ENCODE measurements at regions not wholly inside any gene's neighbourhood (a gene's known extent, or its start where the extent isn't known, plus 50 kb on each side); places are given as distances from the start of the nearest gene placed in this dataset.

DNA sequence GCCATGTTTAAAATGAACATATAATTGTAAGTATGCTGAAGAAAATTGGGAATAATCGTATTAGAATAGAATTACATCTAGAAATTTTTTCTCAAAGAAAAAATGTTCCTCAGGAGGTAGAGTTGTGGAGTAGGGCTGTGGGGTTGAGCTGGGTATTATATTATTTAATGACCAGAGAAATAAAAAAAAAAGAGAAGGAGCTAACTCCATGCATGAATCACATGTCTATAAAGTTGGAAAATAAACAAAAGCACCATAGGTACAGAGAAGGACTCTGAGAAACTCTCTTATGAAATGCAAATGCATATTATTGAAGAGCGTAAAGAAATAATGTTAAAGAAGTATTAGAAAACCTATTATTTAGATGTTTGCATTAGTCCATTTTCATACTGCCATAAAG, 405.5 kb downstream of the EFNB2 start:
- WGBS, 2 donors (ENCODE audit: extremely low coverage in 2 of 2, insufficient read length in 2 of 2, insufficient replicate concordance in 1 of 2): no CpG with 5 or more reads among the region's 2 CpGs
- Histone ChIP-seq H3K4me1 (ENCODE audit: control insufficient read depth in 2 of 2, insufficient read depth in 1 of 2, low read depth in 1 of 2, low read length in 2 of 2) (no peaks in the 10 kb centered on the region), H3K27ac (replicated peaks; ENCODE audit: low read length) (no peak overlapping the region), H3K9me3 (replicated peaks in 1 of 2; ENCODE audit: control insufficient read depth in 2 of 2, insufficient read depth in 1 of 2, low read depth in 1 of 2, low read length in 2 of 2) (peaks cover 2 to 14% of the 10 kb centered on the region in 2 donors), H2BK5ac (ENCODE audit: low read length) (no peak overlapping the region), H3K27me3 (ENCODE audit: control insufficient read depth in 3 of 3, insufficient read depth in 3 of 3, low read depth in 1 of 3, low read length in 3 of 3) (no peaks in the 10 kb centered on the region), H3K79me1 (ENCODE audit: low read depth, low read length) (no peaks in the 10 kb centered on the region), H4K91ac (ENCODE audit: low read depth, low read length, poor library complexity) (no peak overlapping the region), H2BK15ac (ENCODE audit: low read length) (no peak overlapping the region), H2AK5ac (ENCODE audit: low read depth, low read length) (no peak overlapping the region), H3K4me2 (ENCODE audit: insufficient read depth, low read length, poor library complexity, severe bottlenecking) (no peak overlapping the region), H3K36me3 (replicated peaks in 1 of 2; ENCODE audit: control insufficient read depth in 2 of 2, insufficient read depth in 2 of 2, low read length in 2 of 2) (no peaks in the 10 kb centered on the region), H3K4ac (ENCODE audit: low read length) (no peak overlapping the region), H2BK12ac (ENCODE audit: low read length) (no peak overlapping the region), H2BK120ac (ENCODE audit: low read depth, low read length) (no peak overlapping the region), H3K4me3 (ENCODE audit: low read length in 2 of 2) (no peak overlapping the region), H3K9ac (ENCODE audit: low read depth, low read length, poor library complexity) (no peak overlapping the region), H4K8ac (ENCODE audit: low read depth, low read length) (no peak overlapping the region), H3K23ac (ENCODE audit: low read depth, low read length, poor library complexity) (no peak overlapping the region), H2AFZ (ENCODE audit: low read length) (no peak overlapping the region), H3K18ac (ENCODE audit: low read length) (no peak overlapping the region), H3K14ac (ENCODE audit: low read length) (no peak overlapping the region)
- no peak for DNase-seq (ENCODE audit: low spot score)

DNA sequence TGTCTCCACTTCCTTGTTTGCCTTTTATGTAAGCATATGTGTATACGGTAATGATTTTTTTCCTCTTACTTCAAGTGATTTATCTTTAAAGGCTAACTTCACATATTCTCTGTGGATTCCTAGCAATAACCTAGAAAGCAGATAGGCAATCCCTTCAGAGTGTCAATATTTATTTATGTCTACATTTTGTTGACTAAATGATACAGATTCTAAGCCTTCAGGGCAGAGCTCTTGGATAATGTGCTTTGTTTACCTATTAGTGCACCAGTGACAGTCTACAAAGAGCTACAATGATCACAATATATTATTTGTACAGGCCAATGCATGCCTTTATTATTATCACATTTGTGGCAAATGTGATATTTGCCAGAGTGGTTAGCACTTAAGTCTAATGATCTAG, 406.2 kb downstream of the EFNB2 start:
- peaks cover 2 to 14% of the 10 kb centered on the region in 2 donors for H3K9me3 ChIP-seq (replicated peaks in 1 of 2; ENCODE audit: control insufficient read depth in 2 of 2, insufficient read depth in 1 of 2, low read depth in 1 of 2, low read length in 2 of 2)
- H4K91ac ChIP-seq (ENCODE audit: low read depth, low read length, poor library complexity): no peak overlapping the region
- H3K36me3 ChIP-seq (replicated peaks in 1 of 2; ENCODE audit: control insufficient read depth in 2 of 2, insufficient read depth in 2 of 2, low read length in 2 of 2): no peaks in the 10 kb centered on the region
- H4K8ac ChIP-seq (ENCODE audit: low read depth, low read length): no peak overlapping the region
- H3K18ac ChIP-seq (ENCODE audit: low read length): no peak overlapping the region
- no CpG with 5 or more reads among the region's 1 CpG for WGBS, 2 donors (ENCODE audit: extremely low coverage in 2 of 2, insufficient read length in 2 of 2, insufficient replicate concordance in 1 of 2)
- no peak overlapping the region for H3K9ac ChIP-seq (ENCODE audit: low read depth, low read length, poor library complexity)
- no peak overlapping the region for H2BK12ac ChIP-seq (ENCODE audit: low read length)
- no peak overlapping the region for H2AK5ac ChIP-seq (ENCODE audit: low read depth, low read length)
- no peak overlapping the region for H2AFZ ChIP-seq (ENCODE audit: low read length)
- no peak overlapping the region for H3K23ac ChIP-seq (ENCODE audit: low read depth, low read length, poor library complexity)
- H3K14ac ChIP-seq (ENCODE audit: low read length): no peak overlapping the region
- H3K4me2 ChIP-seq (ENCODE audit: insufficient read depth, low read length, poor library complexity, severe bottlenecking): no peak overlapping the region
- H3K4me3 ChIP-seq (ENCODE audit: low read length in 2 of 2): no peak overlapping the region
- H3K4ac ChIP-seq (ENCODE audit: low read length): no peak overlapping the region
- H3K79me1 ChIP-seq (ENCODE audit: low read depth, low read length): no peaks in the 10 kb centered on the region
- no peaks in the 10 kb centered on the region for H3K27me3 ChIP-seq (ENCODE audit: control insufficient read depth in 3 of 3, insufficient read depth in 3 of 3, low read depth in 1 of 3, low read length in 3 of 3)
- H3K4me1 ChIP-seq (ENCODE audit: control insufficient read depth in 2 of 2, insufficient read depth in 1 of 2, low read depth in 1 of 2, low read length in 2 of 2): no peaks in the 10 kb centered on the region
- no peak overlapping the region for H2BK120ac ChIP-seq (ENCODE audit: low read depth, low read length)
- H2BK15ac ChIP-seq (ENCODE audit: low read length): no peak overlapping the region
- no peak for DNase-seq (ENCODE audit: low spot score)
- no peak overlapping the region for H2BK5ac ChIP-seq (ENCODE audit: low read length)
- no peak overlapping the region for H3K27ac ChIP-seq (replicated peaks; ENCODE audit: low read length)

GRCh38 chr13:106122234-106122633, 413.2 kb downstream of the EFNB2 start:
- no peak overlapping the region for H2BK15ac ChIP-seq (ENCODE audit: low read length)
- H3K4me1 ChIP-seq (ENCODE audit: control insufficient read depth in 2 of 2, insufficient read depth in 1 of 2, low read depth in 1 of 2, low read length in 2 of 2): peaks cover 7 to 15% of the 10 kb centered on the region in 2 donors
- DNase-seq (ENCODE audit: low spot score): no peak
- no peak overlapping the region for H4K91ac ChIP-seq (ENCODE audit: low read depth, low read length, poor library complexity)
- no peak overlapping the region for H3K23ac ChIP-seq (ENCODE audit: low read depth, low read length, poor library complexity)
- no peak overlapping the region for H3K4ac ChIP-seq (ENCODE audit: low read length)
- no peak overlapping the region for H3K18ac ChIP-seq (ENCODE audit: low read length)
- H3K36me3 ChIP-seq (replicated peaks in 1 of 2; ENCODE audit: control insufficient read depth in 2 of 2, insufficient read depth in 2 of 2, low read length in 2 of 2): no peaks in the 10 kb centered on the region
- no peak overlapping the region for H3K14ac ChIP-seq (ENCODE audit: low read length)
- no peaks in the 10 kb centered on the region for H3K9me3 ChIP-seq (replicated peaks in 1 of 2; ENCODE audit: control insufficient read depth in 2 of 2, insufficient read depth in 1 of 2, low read depth in 1 of 2, low read length in 2 of 2)
- H3K27me3 ChIP-seq (ENCODE audit: control insufficient read depth in 3 of 3, insufficient read depth in 3 of 3, low read depth in 1 of 3, low read length in 3 of 3): no peaks in the 10 kb centered on the region
- no peak overlapping the region for H2BK5ac ChIP-seq (ENCODE audit: low read length)
- no peak overlapping the region for H4K8ac ChIP-seq (ENCODE audit: low read depth, low read length)
- no peak overlapping the region for H3K4me3 ChIP-seq (ENCODE audit: low read length in 2 of 2)
- no CpG with 5 or more reads among the region's 4 CpGs for WGBS, 2 donors (ENCODE audit: extremely low coverage in 2 of 2, insufficient read length in 2 of 2, insufficient replicate concordance in 1 of 2)
- no peak overlapping the region for H2BK120ac ChIP-seq (ENCODE audit: low read depth, low read length)
- H2BK12ac ChIP-seq (ENCODE audit: low read length): no peak overlapping the region
- no peak overlapping the region for H3K27ac ChIP-seq (replicated peaks; ENCODE audit: low read length)
- no peak overlapping the region for H3K4me2 ChIP-seq (ENCODE audit: insufficient read depth, low read length, poor library complexity, severe bottlenecking)
- H3K9ac ChIP-seq (ENCODE audit: low read depth, low read length, poor library complexity): no peak overlapping the region
- no peaks in the 10 kb centered on the region for H3K79me1 ChIP-seq (ENCODE audit: low read depth, low read length)
- H2AK5ac ChIP-seq (ENCODE audit: low read depth, low read length): no peak overlapping the region
- no peak overlapping the region for H2AFZ ChIP-seq (ENCODE audit: low read length)

DNA sequence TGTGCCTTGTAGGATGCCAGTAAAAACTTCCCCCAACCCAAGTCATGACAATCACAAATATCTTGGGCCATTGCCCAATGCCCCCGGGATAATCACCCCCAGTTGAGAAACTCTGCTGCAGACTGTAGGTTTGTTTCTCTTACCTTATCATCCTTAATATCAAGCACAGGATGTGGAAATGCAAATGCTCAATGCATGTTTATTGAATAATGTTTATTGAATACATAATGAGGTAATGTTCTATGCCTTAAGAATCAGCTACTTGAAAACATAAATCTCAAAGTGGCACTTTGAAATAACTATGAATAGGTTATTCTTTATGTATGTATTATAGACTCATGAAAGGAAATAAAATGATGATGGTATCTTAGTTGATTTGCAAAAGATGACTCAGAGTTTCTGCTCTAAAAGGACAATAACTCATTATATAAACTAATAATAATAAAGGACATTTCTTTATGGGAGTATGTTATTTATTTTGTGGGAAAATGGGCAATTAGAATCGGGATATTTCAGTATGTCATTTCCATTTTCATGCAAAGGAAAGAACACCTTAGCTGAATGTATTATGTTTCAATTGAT, 414.2 kb downstream of the EFNB2 start:
- Histone ChIP-seq H2BK5ac (ENCODE audit: low read length) (no peak overlapping the region), H3K23ac (ENCODE audit: low read depth, low read length, poor library complexity) (no peak overlapping the region), H2AFZ (ENCODE audit: low read length) (no peak overlapping the region), H4K91ac (ENCODE audit: low read depth, low read length, poor library complexity) (no peak overlapping the region), H3K79me1 (ENCODE audit: low read depth, low read length) (no peaks in the 10 kb centered on the region), H2AK5ac (ENCODE audit: low read depth, low read length) (no peak overlapping the region), H3K4me2 (ENCODE audit: insufficient read depth, low read length, poor library complexity, severe bottlenecking) (no peak overlapping the region), H4K8ac (ENCODE audit: low read depth, low read length) (no peak overlapping the region), H3K4me1 (ENCODE audit: control insufficient read depth in 2 of 2, insufficient read depth in 1 of 2, low read depth in 1 of 2, low read length in 2 of 2) (peaks cover 9 to 15% of the 10 kb centered on the region in 2 donors), H3K9me3 (replicated peaks in 1 of 2; ENCODE audit: control insufficient read depth in 2 of 2, insufficient read depth in 1 of 2, low read depth in 1 of 2, low read length in 2 of 2) (no peaks in the 10 kb centered on the region), H2BK120ac (ENCODE audit: low read depth, low read length) (no peak overlapping the region), H3K4me3 (ENCODE audit: low read length in 2 of 2) (no peak overlapping the region), H3K18ac (ENCODE audit: low read length) (no peak overlapping the region), H3K36me3 (replicated peaks in 1 of 2; ENCODE audit: control insufficient read depth in 2 of 2, insufficient read depth in 2 of 2, low read length in 2 of 2) (no peaks in the 10 kb centered on the region), H3K27me3 (ENCODE audit: control insufficient read depth in 3 of 3, insufficient read depth in 3 of 3, low read depth in 1 of 3, low read length in 3 of 3) (no peaks in the 10 kb centered on the region), H3K9ac (ENCODE audit: low read depth, low read length, poor library complexity) (no peak overlapping the region), H2BK12ac (ENCODE audit: low read length) (no peak overlapping the region), H3K14ac (ENCODE audit: low read length) (no peak overlapping the region), H3K4ac (ENCODE audit: low read length) (no peak overlapping the region), H3K27ac (replicated peaks; ENCODE audit: low read length) (no peak overlapping the region), H2BK15ac (ENCODE audit: low read length) (no peak overlapping the region)
- DNase-seq (ENCODE audit: low spot score): no peak
- WGBS, 2 donors (ENCODE audit: extremely low coverage in 2 of 2, insufficient read length in 2 of 2, insufficient replicate concordance in 1 of 2): no CpG with 5 or more reads among the region's 2 CpGs

Measured in neuronal stem cell (in vitro differentiated cells).